HG03521 (cell line): ENCODE measurements at regions not wholly inside any gene's neighbourhood (a gene's known extent, or its start where the extent isn't known, plus 50 kb on each side); places are given as distances from the start of the nearest gene placed in this dataset.

Source experiments
- ATAC-seq: cut with Tn5 transposase; IDR thresholded peaks from one replicate; pipeline ENCODE4 v1.9.1; 2021; ENCODE audit warnings: mild to moderate bottlenecking, moderate library complexity; ENCODE audit not compliant: unreplicated experiment

- no peak for ATAC-seq
These were observed 381.1 kb upstream of the ADAMTS16 start for GRCh38 chr5:4758996-4759395.

GRCh38 chr5:4762316-4762715, 377.8 kb upstream of the ADAMTS16 start:
- ATAC-seq: no peak

GRCh38 chr5:4765411-4765810, 374.7 kb upstream of the ADAMTS16 start:
- no peak for ATAC-seq

GRCh38 chr5:4766101-4766500, 374.0 kb upstream of the ADAMTS16 start:
- no peak for ATAC-seq

DNA sequence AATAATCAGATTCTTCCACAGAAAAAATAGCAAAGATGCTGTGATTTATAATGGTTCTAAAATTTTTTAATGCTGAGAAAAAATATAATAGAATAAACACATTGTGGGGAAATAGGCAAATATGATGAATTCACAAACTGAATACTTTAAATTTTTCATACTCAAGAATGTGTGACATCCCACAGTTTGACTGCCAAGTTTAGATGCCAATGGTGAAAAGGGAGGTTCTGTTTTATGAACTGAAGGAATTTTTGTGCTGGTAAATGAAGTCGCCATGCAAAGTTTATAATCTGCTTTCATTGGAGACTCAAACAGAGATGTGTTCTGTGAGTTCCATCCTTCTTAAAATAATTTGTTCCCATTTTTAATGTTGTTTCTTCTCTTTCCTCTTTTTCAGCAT, 367.5 kb upstream of the ADAMTS16 start:
- ATAC-seq: no peak

- no peak for ATAC-seq
These were observed 366.3 kb upstream of the ADAMTS16 start for GRCh38 chr5:4773827-4774317.

GRCh38 chr5:4777435-4777834, 362.7 kb upstream of the ADAMTS16 start:
- no peak for ATAC-seq

DNA sequence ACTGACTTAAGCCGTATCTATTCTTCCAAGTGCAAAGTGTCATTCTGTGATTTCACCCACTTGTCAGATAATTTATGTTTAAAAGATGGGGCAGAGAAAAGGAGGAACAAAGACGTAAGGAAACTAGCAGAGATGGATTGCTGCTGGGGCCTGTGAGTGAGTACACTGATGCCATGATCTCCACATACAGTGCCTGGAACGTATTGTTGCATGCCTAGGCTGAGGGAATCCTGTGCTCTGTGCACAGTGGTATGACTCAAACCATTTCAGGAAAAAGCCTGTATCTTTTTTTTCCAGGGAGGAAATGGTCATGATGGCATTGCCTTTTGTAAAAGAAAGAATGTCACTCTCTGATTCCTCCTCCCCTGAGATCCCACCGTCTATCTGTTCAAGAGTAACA, 359.5 kb upstream of the ADAMTS16 start:
- ATAC-seq: no peak

- no peak for ATAC-seq
These were observed 358.8 kb upstream of the ADAMTS16 start for GRCh38 chr5:4781299-4781698.

GRCh38 chr5:4785971-4786370, 354.2 kb upstream of the ADAMTS16 start:
- no peak for ATAC-seq

- ATAC-seq: no peak
These were observed 342.7 kb upstream of the ADAMTS16 start for GRCh38 chr5:4797445-4797844.

DNA sequence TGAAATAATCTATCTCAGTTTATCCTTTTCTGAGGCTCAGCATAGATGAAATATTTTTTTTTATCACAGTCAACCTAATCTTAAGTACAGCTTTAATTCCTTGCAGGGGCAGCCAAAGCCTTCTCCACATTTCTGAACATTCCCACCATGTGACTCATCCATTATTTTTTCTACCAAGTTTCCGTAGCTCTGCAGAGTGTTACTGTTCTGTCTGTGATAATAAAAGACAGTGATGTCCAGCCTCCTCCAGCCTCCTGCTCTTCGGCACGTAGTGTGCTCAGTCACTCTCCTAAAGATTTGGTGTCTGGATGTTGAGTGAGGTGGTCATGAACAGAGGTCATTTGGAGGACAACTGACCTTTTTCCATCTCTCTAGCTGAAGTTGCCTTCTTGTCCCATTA, 338.1 kb upstream of the ADAMTS16 start:
- ATAC-seq: no peak

- ATAC-seq: no peak
These were observed 335.3 kb upstream of the ADAMTS16 start for GRCh38 chr5:4804691-4805360.

DNA sequence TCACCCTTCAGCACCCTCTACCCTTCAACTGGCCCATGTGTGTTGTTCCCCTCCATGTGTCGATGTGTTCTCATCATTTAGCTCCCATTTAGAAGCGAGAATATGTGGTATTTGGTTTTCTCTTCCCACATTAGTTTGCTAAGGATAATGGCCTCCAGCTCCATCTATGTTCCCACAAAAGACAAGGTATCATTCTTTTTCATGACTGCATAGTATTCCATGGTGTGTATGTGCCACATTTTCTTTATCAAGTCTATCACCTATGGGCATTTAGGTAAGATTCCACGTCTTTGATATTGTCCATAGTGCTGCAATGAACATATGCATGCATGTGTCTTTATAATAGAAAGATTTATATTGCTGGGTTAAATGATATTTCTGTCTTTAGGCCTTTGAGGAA, 325.1 kb upstream of the ADAMTS16 start:
- ATAC-seq: no peak

DNA sequence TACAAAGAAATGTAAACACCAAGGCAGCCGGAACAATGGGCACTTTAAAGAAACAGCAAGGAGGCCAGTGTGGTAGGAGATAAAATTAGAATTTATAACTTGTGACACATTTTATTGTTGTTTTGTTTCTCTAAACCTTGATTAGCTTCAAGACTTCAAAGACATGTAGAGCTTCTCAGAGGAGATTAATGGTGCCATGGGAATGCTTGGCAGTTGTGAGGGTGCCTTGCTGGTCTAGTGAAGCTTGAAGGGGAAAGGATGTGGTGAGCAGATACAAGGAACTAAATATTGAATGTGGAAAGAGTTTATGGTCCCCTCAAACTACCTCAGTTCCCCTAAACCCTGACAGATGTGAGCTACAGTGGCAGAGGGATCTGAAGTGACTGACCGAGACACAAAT, 322.4 kb upstream of the ADAMTS16 start:
- no peak for ATAC-seq

DNA sequence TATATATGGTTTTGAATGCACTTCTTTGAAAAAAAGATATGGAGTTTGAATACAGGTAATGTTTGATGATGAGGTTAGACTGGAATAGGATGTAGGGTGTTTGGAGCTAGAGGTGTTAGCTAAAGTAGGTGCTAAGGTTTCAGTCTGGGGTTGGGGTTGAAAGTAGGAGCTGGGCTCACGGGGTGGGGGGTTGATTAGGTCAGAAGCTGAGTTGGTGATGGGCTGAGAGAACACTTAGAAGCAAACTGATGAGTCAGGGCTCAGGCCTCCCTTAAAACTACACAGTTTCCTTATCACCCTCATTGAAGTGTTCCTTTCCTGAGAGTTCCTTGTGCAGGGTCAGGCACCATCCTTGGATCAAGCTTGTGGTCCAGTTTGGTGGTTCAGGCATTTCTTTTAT, 308.8 kb upstream of the ADAMTS16 start:
- ATAC-seq: no peak

DNA sequence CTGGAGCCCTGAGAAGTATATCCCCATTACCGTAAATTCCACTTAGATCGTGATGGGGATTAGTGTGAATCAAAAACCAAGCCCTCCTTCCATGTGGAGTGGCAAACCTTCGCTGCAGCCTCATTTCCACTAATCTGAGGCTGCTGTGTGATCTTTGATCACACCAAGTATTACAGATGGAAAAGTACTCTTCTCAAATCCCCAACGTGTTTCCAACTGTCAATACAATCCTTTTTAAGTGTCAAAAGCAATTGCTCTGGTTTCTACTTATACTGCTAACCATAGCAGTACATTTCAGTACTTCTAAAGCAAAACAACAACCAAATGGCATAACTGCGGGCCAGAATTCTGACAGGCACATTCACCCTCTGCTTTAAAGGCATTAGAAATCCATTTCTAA, 307.7 kb upstream of the ADAMTS16 start:
- no peak for ATAC-seq

DNA sequence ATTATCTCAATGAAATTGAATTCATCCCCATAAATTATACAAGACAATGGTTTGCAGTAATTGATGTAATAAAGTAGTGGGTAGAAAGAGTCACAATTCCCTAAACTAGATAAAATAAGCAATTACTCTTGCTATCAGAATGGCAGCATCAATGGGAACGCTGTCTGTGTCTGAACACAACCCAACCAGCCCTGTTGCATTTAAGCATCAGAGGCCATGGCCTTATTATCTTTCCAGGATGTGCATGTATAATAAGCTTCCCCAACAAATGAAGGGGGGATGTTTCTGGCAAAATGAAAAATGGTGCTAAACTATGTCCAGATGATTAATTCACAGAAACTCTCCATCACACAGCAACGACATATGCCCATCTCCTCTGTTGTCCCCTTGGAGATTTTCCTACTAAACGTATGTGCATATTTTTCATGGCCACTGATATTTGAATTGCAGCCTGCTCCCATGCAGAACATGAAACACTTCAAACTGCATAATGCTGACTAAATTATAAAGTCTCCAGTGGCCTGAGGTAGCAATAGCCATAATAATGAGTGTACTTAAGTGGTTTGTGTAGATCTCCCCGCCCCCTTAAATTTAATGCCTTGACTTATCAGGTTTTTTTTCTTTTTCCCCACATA, 306.9 kb upstream of the ADAMTS16 start:
- no peak for ATAC-seq

GRCh38 chr5:4837489-4838058, 302.6 kb upstream of the ADAMTS16 start:
- ATAC-seq: no peak

GRCh38 chr5:4845221-4845620, 294.9 kb upstream of the ADAMTS16 start:
- ATAC-seq: no peak

DNA sequence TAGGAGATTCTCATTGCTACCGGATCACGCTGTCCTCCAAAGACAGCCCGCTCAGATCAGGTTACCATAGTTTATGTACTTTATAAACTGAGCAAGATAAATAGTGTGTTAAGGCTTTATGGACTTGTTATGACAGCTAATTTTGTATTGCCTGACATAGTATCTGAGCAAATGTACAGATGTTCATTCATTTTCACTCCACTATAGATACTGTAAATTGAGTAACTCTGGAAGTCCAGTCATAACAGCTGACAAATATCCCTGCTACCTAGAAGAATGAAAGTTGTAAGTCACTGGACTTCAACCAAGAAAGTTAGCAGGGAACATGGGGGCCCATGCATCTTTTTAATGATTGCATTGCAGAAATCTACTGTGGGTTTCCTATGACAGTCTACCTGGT, 292.4 kb upstream of the ADAMTS16 start:
- ATAC-seq: no peak

- no peak for ATAC-seq
These were observed 285.1 kb upstream of the ADAMTS16 start for GRCh38 chr5:4855036-4855435.
